Left ventricle myocardium superior (tissue), 1 donor: ENCODE measurements at regions not wholly inside any gene's neighbourhood (a gene's known extent, or its start where the extent isn't known, plus 50 kb on each side); places are given as distances from the start of the nearest gene placed in this dataset.

Source experiments
- ATAC-seq: fragments of 200-7000 bp; cut with Tn5 transposase; one replicate; pipeline ENCODE4 v1.9.1; 2020; ENCODE audit warnings: mild to moderate bottlenecking, moderate library complexity
- DNase-seq: peaks from one replicate; pipeline ENCODE4 v3.0.0-alpha.2; 2020
- intact Hi-C: fragments of 100-400 bp; cut with micrococcal nuclease; formaldehyde crosslinking; loops from one replicate; pipeline ENCODE4 v1.11.0; 2022
- donor health status: DM: no; HTN: yes; CAD: no; lungs with severe emphysema.

- intact Hi-C loops, result no loop called here
- DNase-seq, result no peak
- no peak for ATAC-seq
Observed at GRCh38 chr4:130163701-130164100, 1067.7 kb downstream of the C4orf33 start.

GRCh38 chr4:130165381-130165780 is 1069.4 kb downstream of the C4orf33 start:
- no peak for DNase-seq
- intact Hi-C loops, result no loop called here
- ATAC-seq, result no peak

- intact Hi-C loops, result no loop called here
Observed at GRCh38 chr4:130172156-130172555, 1076.2 kb downstream of the C4orf33 start.

GRCh38 chr4:130178106-130178505 is 1082.2 kb downstream of the C4orf33 start:
- intact Hi-C loops, result no loop called here
- no peak for DNase-seq
- ATAC-seq, result no peak

More at GRCh38 chr4:130172156-130172555, 1076.2 kb downstream of the C4orf33 start:
- DNase-seq (no peak), ATAC-seq (no peak)

- no peak for DNase-seq
- intact Hi-C loops, result no loop called here
- no peak for ATAC-seq
Observed at GRCh38 chr4:130183096-130183495, 1087.1 kb downstream of the C4orf33 start.

GRCh38 chr4:130183766-130184165 is 1087.8 kb downstream of the C4orf33 start:
- DNase-seq (no peak), ATAC-seq (no peak)
- intact Hi-C loops, result no loop called here

- intact Hi-C loops, result no loop called here
- DNase-seq (no peak), ATAC-seq (no peak)
Observed at GRCh38 chr4:130185123-130185522, 1089.2 kb downstream of the C4orf33 start.

GRCh38 chr4:130186931-130187330 is 1091.0 kb downstream of the C4orf33 start:
- ATAC-seq, result no peak
- no peak for DNase-seq
- intact Hi-C loops, result no loop called here

GRCh38 chr4:130187587-130187986 is 1091.6 kb downstream of the C4orf33 start:
- intact Hi-C loops, result no loop called here
- DNase-seq (no peak), ATAC-seq (no peak)

GRCh38 chr4:130192787-130193186 is 1096.8 kb downstream of the C4orf33 start:
- intact Hi-C loops, result no loop called here
- DNase-seq (no peak), ATAC-seq (no peak)

GRCh38 chr4:130197946-130198345 is 1102.0 kb downstream of the C4orf33 start:
- intact Hi-C loops, result no loop called here
- ATAC-seq (no peak), DNase-seq (no peak)

GRCh38 chr4:130203571-130203970 is 1107.6 kb downstream of the C4orf33 start:
- intact Hi-C loops, result no loop called here
- ATAC-seq (no peak), DNase-seq (no peak)

GRCh38 chr4:130210864-130211263 is 1114.9 kb downstream of the C4orf33 start:
- DNase-seq, result no peak
- intact Hi-C loops, result no loop called here
- no peak for ATAC-seq

- intact Hi-C loops, result no loop called here
- ATAC-seq (no peak), DNase-seq (no peak)
Observed at GRCh38 chr4:130214268-130214667, 1118.3 kb downstream of the C4orf33 start.

- intact Hi-C loops, result no loop called here
- ATAC-seq, result no peak
- DNase-seq, result no peak
Observed at GRCh38 chr4:130233377-130234047, 1137.6 kb downstream of the C4orf33 start.

GRCh38 chr4:130238121-130238520 is 1142.2 kb downstream of the C4orf33 start:
- no peak for DNase-seq
- no peak for ATAC-seq
- intact Hi-C loops, result no loop called here

GRCh38 chr4:130249002-130249401 is 1153.0 kb downstream of the C4orf33 start:
- intact Hi-C loops, result no loop called here
- DNase-seq, result no peak
- no peak for ATAC-seq

GRCh38 chr4:130257271-130257670 is 1161.3 kb downstream of the C4orf33 start:
- DNase-seq, result no peak
- ATAC-seq, result no peak
- intact Hi-C loops, result no loop called here

GRCh38 chr4:130266814-130267213 is 1170.9 kb downstream of the C4orf33 start:
- intact Hi-C loops, result no loop called here
- ATAC-seq, result no peak
- DNase-seq, result no peak

- intact Hi-C loops, result no loop called here
- no peak for DNase-seq
- ATAC-seq, result no peak
Observed at GRCh38 chr4:130288576-130288975, 1192.6 kb downstream of the C4orf33 start.

- ATAC-seq, result no peak
Observed at GRCh38 chr4:130293692-130294091, 1197.7 kb downstream of the C4orf33 start.

GRCh38 chr4:130296448-130296847 is 1200.5 kb downstream of the C4orf33 start:
- intact Hi-C loops, result no loop called here
- ATAC-seq (no peak), DNase-seq (no peak)

More at GRCh38 chr4:130293692-130294091, 1197.7 kb downstream of the C4orf33 start:
- intact Hi-C loops, result no loop called here
- DNase-seq, result no peak
